ENCODE measurements at regions not wholly inside any gene's neighbourhood (a gene's known extent, or its start where the extent isn't known, plus 50 kb on each side); places are given as distances from the start of the nearest gene placed in this dataset.

GRCh38 chr16:72532906-72533410 is 361.0 kb upstream of the PMFBP1 start (continued):
- TF ChIP-seq SIN3A (IDR thresholded peaks at IDR 0.05; ENCODE audit: borderline replicate concordance in 2 of 2, control insufficient read depth in 1 of 2, low read depth in 2 of 2, low read length in 2 of 2) (no peak), ZNF217 (CRISPR knock-in tag; IDR thresholded peaks at IDR 0.05) (no peak), PCBP1 (IDR thresholded peaks at IDR 0.05; ENCODE audit: low read depth, low read length, poor library complexity, severe bottlenecking) (no peak)
- TF ChIP-seq, protein P1, sequence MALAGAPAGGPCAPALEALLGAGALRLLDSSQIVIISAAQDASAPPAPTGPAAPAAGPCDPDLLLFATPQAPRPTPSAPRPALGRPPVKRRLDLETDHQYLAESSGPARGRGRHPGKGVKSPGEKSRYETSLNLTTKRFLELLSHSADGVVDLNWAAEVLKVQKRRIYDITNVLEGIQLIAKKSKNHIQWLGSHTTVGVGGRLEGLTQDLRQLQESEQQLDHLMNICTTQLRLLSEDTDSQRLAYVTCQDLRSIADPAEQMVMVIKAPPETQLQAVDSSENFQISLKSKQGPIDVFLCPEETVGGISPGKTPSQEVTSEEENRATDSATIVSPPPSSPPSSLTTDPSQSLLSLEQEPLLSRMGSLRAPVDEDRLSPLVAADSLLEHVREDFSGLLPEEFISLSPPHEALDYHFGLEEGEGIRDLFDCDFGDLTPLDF (CRISPR knock-in tag; IDR thresholded peaks at IDR 0.05), result no peak

- ChIA-PET POLR2A (no interaction called here), CTCF (ENCODE audit: low intra/inter-chr PET ratio) (no interaction called here)
- Histone ChIP-seq H2AFZ (ENCODE audit: low read depth, low read length) (no peak overlapping the region), H4K20me1 (replicated peaks; ENCODE audit: control insufficient read depth, insufficient read depth, low read length) (no peaks in the 10 kb centered on the region), H3K4me3 (no peak overlapping the region), H3K36me3 (ENCODE audit: control insufficient read depth, insufficient read depth, low read length) (no peaks in the 10 kb centered on the region), H3K9me3 (replicated peaks; ENCODE audit: control insufficient read depth, insufficient read depth, low read depth, low read length) (0 out of 2 replicates have a peak, but pooled peaks cover 3% of the 10 kb centered on the region), H3K9me1 (ENCODE audit: control insufficient read depth, insufficient read depth, low read length) (no peaks in the 10 kb centered on the region), H3K27ac (ENCODE audit: extremely low read depth, low read depth, low read length) (no peak overlapping the region), H3K4me1 (replicated peaks in 1 of 2; ENCODE audit: control insufficient read depth in 2 of 2, insufficient read depth in 2 of 2, low read length in 2 of 2) (no peaks in the 10 kb centered on the region), H3K27me3 (ENCODE audit: control insufficient read depth in 2 of 2, insufficient read depth in 2 of 2, low read length in 2 of 2) (no peaks in the 10 kb centered on the region), H3K9ac (ENCODE audit: insufficient read depth in 1 of 2, low read depth in 2 of 2, low read length in 2 of 2) (no peak overlapping the region), H3K4me2 (ENCODE audit: insufficient read depth, low read length) (no peak overlapping the region), H3K79me2 (ENCODE audit: control insufficient read depth, insufficient read depth, low read length) (no peaks in the 10 kb centered on the region)
- TF ChIP-seq, protein P2, sequence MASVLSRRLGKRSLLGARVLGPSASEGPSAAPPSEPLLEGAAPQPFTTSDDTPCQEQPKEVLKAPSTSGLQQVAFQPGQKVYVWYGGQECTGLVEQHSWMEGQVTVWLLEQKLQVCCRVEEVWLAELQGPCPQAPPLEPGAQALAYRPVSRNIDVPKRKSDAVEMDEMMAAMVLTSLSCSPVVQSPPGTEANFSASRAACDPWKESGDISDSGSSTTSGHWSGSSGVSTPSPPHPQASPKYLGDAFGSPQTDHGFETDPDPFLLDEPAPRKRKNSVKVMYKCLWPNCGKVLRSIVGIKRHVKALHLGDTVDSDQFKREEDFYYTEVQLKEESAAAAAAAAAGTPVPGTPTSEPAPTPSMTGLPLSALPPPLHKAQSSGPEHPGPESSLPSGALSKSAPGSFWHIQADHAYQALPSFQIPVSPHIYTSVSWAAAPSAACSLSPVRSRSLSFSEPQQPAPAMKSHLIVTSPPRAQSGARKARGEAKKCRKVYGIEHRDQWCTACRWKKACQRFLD (CRISPR knock-in tag; IDR thresholded peaks at IDR 0.05), result no peak
- TF ChIP-seq, protein P3, sequence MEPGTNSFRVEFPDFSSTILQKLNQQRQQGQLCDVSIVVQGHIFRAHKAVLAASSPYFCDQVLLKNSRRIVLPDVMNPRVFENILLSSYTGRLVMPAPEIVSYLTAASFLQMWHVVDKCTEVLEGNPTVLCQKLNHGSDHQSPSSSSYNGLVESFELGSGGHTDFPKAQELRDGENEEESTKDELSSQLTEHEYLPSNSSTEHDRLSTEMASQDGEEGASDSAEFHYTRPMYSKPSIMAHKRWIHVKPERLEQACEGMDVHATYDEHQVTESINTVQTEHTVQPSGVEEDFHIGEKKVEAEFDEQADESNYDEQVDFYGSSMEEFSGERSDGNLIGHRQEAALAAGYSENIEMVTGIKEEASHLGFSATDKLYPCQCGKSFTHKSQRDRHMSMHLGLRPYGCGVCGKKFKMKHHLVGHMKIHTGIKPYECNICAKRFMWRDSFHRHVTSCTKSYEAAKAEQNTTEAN (CRISPR knock-in tag; IDR thresholded peaks at IDR 0.05), result no peak
- no peak for TF ChIP-seq SAFB (IDR thresholded peaks at IDR 0.05; ENCODE audit: borderline replicate concordance, low read depth, low read length)
- no peak for TF ChIP-seq POLR3G (IDR thresholded peaks at IDR 0.05; ENCODE audit: extremely low read depth, insufficient read length, insufficient replicate concordance)
- whole genome bisulfite sequencing (ENCODE audit: insufficient coverage, low coverage, missing lambda C conversion rate), result 74% methylated on average over 2 of the region's 2 CpGs
- no peak for FAIRE-seq
- in situ Hi-C loops (cut with MboI), result no loop called here
- intact Hi-C loops (cut with micrococcal nuclease), result no loop called here
- no peak for ATAC-seq
- no TSS peak for BruUV-seq (replicated peaks)
- DNase-seq (ENCODE audit: extremely low read depth in 1 of 4, low spot score in 3 of 4), result no peak
These were observed 358.5 kb upstream of the PMFBP1 start for GRCh38 chr16:72530434-72530833.

All from K562 (cell line).